HFFc6 (cell line): ENCODE measurements at regions not wholly inside any gene's neighbourhood (a gene's known extent, or its start where the extent isn't known, plus 50 kb on each side); places are given as distances from the start of the nearest gene placed in this dataset.
A peak's percentile ranks its signal among the peaks of the same experiment; 100 is the strongest.

Experiments used
- DNase-seq: peaks from one replicate; pipeline ENCODE4 v3.0.0-alpha.2; 2018
- H3K27ac Mint-ChIP-seq: 2 replicates; pipeline ENCODE4 v1.8.0; 2020; ENCODE audit warnings: mild to moderate bottlenecking, mixed read lengths
- H3K27me3 Mint-ChIP-seq: 2 replicates; pipeline ENCODE4 v1.8.0; 2021; ENCODE audit warnings: mild to moderate bottlenecking, moderate library complexity, mixed read lengths; ENCODE audit not compliant: insufficient read depth
- H3K36me3 Mint-ChIP-seq: 2 replicates; pipeline ENCODE4 v1.8.0; 2021; ENCODE audit warnings: low read depth, mixed read lengths
- H3K4me1 Mint-ChIP-seq: 2 replicates; pipeline ENCODE4 v1.8.0; 2020; ENCODE audit warnings: low read depth, mixed read lengths
- H3K4me3 Mint-ChIP-seq: 2 replicates; pipeline ENCODE4 v1.8.0; 2020; ENCODE audit warnings: mild to moderate bottlenecking, moderate library complexity, mixed read lengths
- H3K9me3 Mint-ChIP-seq: 2 replicates; pipeline ENCODE4 v1.8.0; 2020; ENCODE audit warnings: mild to moderate bottlenecking, mixed read lengths
- CTCF ChIP-seq: fragments of 200-600 bp; sonication (generic); IDR thresholded peaks from 2 replicates; pipeline ENCODE4 v1.5.0; 2021; ENCODE audit warnings: antibody characterized with exemption, mild to moderate bottlenecking

GRCh38 chr1:114286960-114287359, 133.3 kb upstream of the SYT6 start:
- H3K9me3 Mint-ChIP-seq = no peaks in the 10 kb centered on the region
- peaks cover 4% of the 10 kb centered on the region for H3K27me3 Mint-ChIP-seq
- H3K36me3 Mint-ChIP-seq = no peaks in the 10 kb centered on the region
- no peak overlapping the region for H3K27ac Mint-ChIP-seq
- no peak for DNase-seq
- TF ChIP-seq CTCF = no peak
- peaks cover 6% of the 10 kb centered on the region for H3K4me1 Mint-ChIP-seq
- no peak overlapping the region for H3K4me3 Mint-ChIP-seq

- H3K36me3 Mint-ChIP-seq = no peaks in the 10 kb centered on the region
- TF ChIP-seq CTCF = peak; percentile 23; the same call in 1 of the 2 replicates
- peaks cover 4% of the 10 kb centered on the region for H3K27me3 Mint-ChIP-seq
- H3K27ac Mint-ChIP-seq = no peak overlapping the region
- peaks cover 6% of the 10 kb centered on the region for H3K4me1 Mint-ChIP-seq
- no peak for DNase-seq
- no peaks in the 10 kb centered on the region for H3K9me3 Mint-ChIP-seq
- H3K4me3 Mint-ChIP-seq = no peak overlapping the region
These were observed 132.5 kb upstream of the SYT6 start for GRCh38 chr1:114286179-114286578.

- H3K27me3 Mint-ChIP-seq = peaks cover 6% of the 10 kb centered on the region
- no peak overlapping the region for H3K27ac Mint-ChIP-seq
- peaks cover 6% of the 10 kb centered on the region for H3K4me1 Mint-ChIP-seq
These were observed 129.2 kb upstream of the SYT6 start for GRCh38 chr1:114282751-114283403.

DNA sequence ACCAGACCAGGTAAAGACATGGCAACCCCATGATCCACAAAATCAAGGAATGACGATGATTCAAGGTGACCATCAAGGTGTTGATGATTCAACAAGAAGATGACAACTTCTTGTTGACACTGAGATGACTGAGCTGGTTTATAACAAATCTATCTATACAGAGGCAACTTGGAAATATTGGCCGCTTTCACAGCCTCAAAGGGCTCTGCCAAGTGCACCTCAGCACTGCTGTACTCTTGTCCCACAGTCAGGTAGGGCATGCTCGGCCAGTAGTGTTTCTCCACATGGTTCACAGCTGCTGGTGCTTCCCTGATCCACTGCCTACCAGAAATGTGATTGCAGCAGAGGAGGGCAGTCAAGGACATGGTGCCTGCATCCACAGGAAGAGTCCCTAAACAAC, 125.2 kb upstream of the SYT6 start:
- Mint-ChIP-seq H3K27me3 (peaks cover 20% of the 10 kb centered on the region), H3K36me3 (no peaks in the 10 kb centered on the region), H3K9me3 (no peaks in the 10 kb centered on the region), H3K27ac (no peak overlapping the region), H3K4me3 (no peak overlapping the region), H3K4me1 (no peaks in the 10 kb centered on the region)
- DNase-seq = no peak
- TF ChIP-seq CTCF = no peak

More at GRCh38 chr1:114282751-114283403, 129.2 kb upstream of the SYT6 start:
- Mint-ChIP-seq H3K4me3 (no peak overlapping the region), H3K9me3 (no peaks in the 10 kb centered on the region), H3K36me3 (no peaks in the 10 kb centered on the region)
- TF ChIP-seq CTCF = peak; percentile 92
- DNase-seq = peak; percentile 80

GRCh38 chr1:114278430-114278829, 124.8 kb upstream of the SYT6 start:
- no peaks in the 10 kb centered on the region for H3K4me1 Mint-ChIP-seq
- no peaks in the 10 kb centered on the region for H3K9me3 Mint-ChIP-seq
- H3K4me3 Mint-ChIP-seq = no peak overlapping the region
- H3K27me3 Mint-ChIP-seq = peaks cover 21% of the 10 kb centered on the region
- H3K36me3 Mint-ChIP-seq = no peaks in the 10 kb centered on the region
- H3K27ac Mint-ChIP-seq = no peak overlapping the region
- DNase-seq = no peak
- no peak for TF ChIP-seq CTCF
